ENCODE measurements at regions not wholly inside any gene's neighbourhood (a gene's known extent, or its start where the extent isn't known, plus 50 kb on each side); places are given as distances from the start of the nearest gene placed in this dataset.

DNA sequence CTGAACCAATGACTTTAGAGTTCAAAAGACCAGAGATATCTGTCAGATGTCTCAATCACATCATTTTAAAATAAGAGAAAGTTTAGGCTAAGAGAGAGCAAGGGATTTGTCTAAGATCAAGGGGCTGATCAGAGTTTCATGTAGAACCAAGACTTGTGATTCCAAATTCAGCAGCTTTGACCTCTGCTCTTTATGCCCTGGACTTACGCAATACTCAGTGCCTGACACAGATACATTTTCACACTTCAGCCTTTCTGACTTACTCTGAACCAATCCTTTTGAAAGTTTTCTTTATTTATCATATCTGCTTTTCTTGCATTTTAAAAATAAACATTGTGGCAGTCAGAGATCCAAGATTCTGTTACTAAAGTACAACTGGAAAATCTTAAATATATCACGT, 428.0 kb downstream of the PLPP3 start:
- no peak for DNase-seq (ENCODE audit: low spot score)

DNA sequence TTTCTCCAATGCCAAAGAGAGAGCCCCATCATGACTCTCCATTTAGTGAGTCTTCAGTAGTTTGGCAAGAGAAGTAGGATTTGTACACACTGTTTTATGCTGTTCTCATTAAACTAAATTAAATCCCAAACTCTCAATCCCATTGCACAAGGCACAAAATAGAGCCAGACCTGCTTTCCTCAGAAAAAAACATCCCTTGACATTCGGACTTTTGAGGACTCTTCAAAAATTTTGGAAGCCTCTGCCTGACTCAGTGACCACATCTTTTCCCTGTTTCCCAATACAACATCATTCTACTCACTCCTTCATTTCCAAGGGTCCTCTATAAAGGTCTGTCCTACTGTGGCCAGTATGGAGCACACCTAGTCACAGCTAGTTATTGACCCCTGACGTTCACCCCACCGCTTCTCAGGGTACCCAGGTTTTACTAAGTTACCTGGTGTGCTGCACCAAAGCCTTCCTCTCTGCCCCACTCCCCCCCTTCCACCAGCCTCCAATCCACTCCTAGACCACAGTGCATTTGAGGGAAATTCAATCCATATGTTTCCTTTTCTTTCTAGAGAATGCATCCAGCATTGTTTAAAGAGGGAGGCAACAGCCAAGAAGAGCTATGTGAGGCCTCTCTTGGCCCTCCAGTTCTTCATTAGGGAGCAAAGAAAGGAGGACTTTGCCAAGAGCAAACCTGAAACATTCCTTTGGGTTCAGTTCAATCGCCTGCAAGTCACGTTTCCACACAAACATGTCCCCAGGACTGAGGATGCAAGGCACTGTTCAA, 428.7 kb downstream of the PLPP3 start:
- no peak for DNase-seq (ENCODE audit: low spot score)

DNA sequence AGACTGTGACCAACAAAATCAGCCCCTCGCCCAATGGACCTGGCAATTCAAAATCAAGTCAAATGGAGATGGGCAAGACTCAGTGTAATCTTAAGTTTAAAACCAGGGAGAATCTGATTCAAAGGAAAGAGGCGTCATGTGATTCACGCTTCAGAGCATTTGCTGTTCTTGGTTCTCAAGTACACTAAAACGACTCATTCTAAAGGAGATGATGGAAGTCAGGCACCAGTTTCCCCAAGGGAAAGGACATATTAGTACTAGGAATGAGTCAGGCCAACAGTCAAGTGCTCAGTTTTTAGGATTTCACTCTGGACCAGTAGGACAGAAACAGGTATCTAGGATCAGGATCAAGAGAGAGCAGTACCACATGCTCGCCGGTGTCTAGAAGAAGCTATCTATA, 429.6 kb downstream of the PLPP3 start:
- no peak for DNase-seq (ENCODE audit: low spot score)

DNA sequence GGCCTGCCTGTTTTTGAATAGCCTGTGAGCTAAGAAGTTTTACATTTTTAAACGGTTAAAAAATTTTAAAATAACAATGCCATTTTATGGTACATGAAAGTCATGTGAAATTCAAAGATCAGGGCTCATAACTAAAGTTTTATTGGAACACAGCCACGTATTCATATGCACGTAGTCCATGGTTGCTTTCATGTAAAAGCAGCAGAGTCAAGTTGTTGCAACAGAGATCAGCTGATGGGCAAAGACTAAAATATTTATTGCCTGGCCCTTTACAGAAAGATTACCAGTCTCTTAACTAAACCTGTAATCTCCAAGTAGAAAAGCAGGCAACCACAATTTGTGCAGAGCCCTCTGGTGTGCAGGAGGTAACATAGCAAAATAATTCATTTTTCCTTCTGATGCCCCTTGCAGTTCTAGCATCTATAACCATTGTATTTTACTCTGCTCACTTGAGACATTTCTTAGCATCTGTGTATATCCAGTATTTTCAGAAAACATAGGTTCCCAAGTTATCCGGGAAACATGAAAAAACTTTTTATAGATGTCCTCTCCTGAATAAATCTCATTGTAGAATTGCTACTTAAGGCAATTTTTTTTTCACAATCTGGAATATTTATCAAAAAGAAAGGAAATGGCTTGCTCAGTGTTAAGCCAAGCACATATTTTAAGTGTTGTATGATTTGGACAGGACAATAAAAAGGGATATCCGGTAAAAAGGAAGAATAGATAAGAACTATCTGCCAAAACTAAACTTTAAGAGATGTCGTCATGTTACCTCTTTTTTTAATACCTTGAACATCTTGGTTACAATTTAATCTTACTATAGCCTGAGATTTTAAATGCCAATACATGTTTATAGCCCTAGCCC, 430.8 kb downstream of the PLPP3 start:
- peak; percentile 8 for DNase-seq (ENCODE audit: low spot score)

GRCh38 chr1:56147459-56147858, 431.9 kb downstream of the PLPP3 start:
- DNase-seq (ENCODE audit: low spot score): no peak

DNA sequence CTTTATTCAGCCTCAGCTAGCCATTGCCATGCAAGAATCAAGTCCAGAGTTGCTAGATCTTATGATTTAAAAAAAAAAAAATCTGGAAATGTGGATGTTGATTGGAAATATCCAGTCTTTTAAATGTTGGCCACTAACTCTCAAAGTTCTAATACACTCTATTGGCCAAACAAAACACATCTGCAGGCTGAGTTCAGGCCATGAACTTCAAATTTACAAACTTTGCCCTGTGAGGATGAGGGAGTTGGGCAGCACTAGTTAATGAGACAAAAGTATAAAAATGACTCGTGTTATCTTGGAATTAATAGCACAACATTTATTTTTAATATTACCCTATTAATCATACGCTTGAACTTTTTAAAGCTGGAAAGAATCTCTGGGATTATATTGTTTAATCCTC, 432.3 kb downstream of the PLPP3 start:
- no peak for DNase-seq (ENCODE audit: low spot score)

DNA sequence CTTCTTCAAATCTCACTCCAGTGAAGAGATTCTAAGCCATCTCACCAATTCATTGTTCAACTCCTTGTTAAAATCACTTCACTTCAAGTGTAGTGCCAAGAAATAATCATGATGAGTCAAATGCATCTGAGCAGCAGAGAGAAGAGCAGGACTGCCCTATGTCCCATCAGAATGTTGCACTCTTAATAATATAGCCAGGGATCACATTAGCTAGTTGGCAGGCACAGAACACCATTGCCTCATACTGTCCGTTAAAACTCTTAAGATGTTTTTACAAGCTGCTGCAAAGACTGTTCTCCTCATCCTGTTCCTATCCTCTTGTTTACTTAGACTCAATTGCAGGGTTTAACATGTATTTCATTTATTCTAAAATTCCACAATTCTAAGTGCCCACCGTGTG, 432.9 kb downstream of the PLPP3 start:
- DNase-seq (ENCODE audit: low spot score): no peak

GRCh38 chr1:56145581-56145980, 433.8 kb downstream of the PLPP3 start:
- no peak for DNase-seq (ENCODE audit: low spot score)

DNA sequence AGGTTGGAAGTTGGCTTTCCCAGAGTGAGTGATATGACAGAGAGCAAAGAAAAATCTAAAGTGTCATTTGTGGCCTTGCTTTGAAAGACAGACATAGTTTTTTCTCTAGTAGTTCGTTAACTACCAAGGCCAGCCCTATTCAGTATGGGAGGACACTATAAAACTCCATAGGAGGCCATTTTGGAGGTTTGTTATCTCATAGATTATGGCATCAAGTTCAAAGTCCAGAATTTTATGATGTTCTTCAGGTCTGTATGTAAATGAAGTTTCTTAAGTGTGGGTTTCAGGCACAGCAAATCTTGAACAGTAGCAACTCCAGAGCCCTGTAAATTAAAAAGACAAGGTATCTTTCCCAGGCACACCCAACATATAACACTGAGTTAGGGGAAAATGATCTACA, 437.1 kb downstream of the PLPP3 start:
- DNase-seq (ENCODE audit: low spot score): no peak

DNA sequence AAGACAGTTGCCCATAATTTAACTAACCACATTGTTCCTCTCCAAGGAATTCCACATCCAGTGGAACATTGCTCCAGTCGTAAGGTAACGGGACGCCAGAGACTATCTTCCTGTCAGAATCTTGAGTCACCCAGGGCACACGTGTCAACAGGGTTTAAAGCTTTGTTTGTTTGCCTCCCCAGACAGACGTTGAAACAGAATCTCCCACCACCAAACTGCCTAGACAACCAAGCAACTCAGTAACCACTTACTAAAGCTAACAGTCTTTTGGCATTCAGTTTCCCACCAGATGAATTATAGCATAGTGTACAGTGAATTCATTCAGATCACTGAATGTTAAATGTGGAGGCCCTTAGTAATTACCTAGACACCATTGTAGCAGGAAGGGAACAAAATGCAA, 439.5 kb downstream of the PLPP3 start:
- DNase-seq (ENCODE audit: low spot score): no peak

DNA sequence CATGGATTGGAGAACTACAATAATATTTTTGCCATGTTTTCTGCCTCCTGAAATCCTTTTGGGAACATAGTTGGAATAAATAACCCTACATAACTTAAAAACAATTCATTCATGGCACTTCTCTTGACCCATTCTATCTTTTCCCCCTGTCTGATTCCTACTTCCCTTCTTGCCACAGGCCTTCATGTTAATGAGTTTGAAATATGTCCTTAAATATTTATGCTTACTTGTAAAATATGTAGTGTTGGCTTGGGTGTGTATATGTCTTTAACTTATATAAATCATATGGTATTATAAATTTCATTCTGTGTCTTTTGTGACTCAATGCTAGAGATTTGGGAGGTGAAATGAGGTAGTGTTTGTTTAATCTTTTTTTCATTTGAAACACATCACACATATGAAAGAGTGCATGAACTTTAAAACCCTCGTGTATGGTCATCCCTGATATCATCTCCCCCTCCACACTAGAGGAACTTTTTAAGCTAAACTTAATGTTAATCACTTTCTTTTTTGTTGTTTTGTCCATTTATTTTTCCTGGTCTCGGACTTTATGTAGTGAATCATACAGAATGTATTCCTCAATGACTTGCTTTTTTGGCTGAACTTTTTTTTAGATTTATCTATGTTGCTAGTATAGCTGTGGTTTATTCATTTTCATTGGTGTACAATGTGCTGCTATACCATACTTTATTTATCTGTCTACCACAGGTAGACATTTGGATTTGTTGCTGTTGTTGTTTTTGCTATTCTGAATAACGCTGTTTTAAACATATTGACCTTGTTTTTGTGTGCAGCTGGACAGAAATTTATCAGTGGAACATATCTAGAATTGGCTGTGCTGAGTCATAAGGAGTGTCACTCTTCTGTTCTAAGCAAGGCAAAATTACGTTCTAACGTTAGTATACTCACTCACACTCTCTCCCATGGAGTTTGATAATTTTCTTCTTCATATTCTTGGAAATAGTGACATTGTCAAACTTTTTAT, 441.6 kb downstream of the PLPP3 start:
- no peak for DNase-seq (ENCODE audit: low spot score)

DNA sequence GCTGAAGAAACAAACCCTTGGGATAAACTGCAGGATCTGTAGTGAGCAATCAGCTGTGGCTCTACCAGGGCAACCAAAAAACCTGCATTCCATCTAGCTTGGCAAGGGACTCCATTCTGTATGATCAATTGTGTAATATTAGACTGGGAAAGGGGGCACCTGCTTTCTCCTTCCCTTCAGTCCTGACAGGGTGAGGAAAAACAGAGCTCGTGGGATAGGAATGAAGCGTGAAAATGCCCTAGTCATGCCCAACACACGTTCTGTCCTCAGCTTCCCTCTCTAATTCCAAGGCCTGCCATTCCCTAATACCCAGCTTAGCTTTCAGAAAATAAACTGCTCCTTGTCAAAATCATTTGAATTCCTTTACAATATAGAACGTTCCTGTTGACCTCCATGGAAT, 442.3 kb downstream of the PLPP3 start:
- DNase-seq (ENCODE audit: low spot score): no peak

GRCh38 chr1:56135864-56136147, 443.6 kb downstream of the PLPP3 start:
- DNase-seq (ENCODE audit: low spot score): no peak

GRCh38 chr1:56135069-56135863, 444.1 kb downstream of the PLPP3 start:
- no peak for DNase-seq (ENCODE audit: low spot score)

GRCh38 chr1:56133522-56134472, 445.6 kb downstream of the PLPP3 start:
- no peak for DNase-seq (ENCODE audit: low spot score)

DNA sequence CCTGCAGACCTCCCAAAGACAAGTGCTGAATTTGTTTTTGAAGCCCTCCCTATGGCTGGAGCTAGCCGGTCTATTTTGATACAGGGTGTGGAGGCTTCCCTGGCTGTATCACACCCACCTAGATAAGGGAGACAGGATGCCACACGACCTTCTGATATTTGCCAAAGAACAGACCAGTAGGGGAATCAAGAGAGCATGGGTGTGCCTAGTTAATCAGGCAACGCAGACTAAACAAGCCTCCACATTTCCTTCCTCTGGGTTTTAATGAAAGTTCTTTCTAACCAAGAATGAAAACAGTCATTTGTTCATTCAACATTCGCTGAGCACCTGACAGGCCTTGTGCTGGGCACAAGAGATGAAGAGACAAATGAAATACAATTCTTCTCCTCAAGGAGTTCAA, 446.8 kb downstream of the PLPP3 start:
- DNase-seq (ENCODE audit: low spot score): no peak

GRCh38 chr1:56129837-56130236, 449.5 kb downstream of the PLPP3 start:
- no peak for DNase-seq (ENCODE audit: low spot score)

- no peak for DNase-seq (ENCODE audit: low spot score)
These were observed 454.0 kb downstream of the PLPP3 start for GRCh38 chr1:56125316-56125715.

GRCh38 chr1:56123826-56124225, 455.5 kb downstream of the PLPP3 start:
- DNase-seq (ENCODE audit: low spot score): no peak

GRCh38 chr1:56123421-56123820, 455.9 kb downstream of the PLPP3 start:
- no peak for DNase-seq (ENCODE audit: low spot score)
